Type B pancreatic cell (in vitro differentiated cells): ENCODE measurements at regions not wholly inside any gene's neighbourhood (a gene's known extent, or its start where the extent isn't known, plus 50 kb on each side); places are given as distances from the start of the nearest gene placed in this dataset.

Experiments
- DNase-seq: peaks from one replicate; pipeline ENCODE4 v3.0.0; 2021; ENCODE audit warnings: mixed read lengths; ENCODE audit not compliant: unreplicated experiment; ENCODE audit errors: extremely low spot score
- H3K27ac Mint-ChIP-seq: 2 replicates; pipeline ENCODE4 v1.8.0; 2021; ENCODE audit warnings: mild to moderate bottlenecking, mixed read lengths
- H3K27me3 Mint-ChIP-seq: 2 replicates; pipeline ENCODE4 v1.8.0; 2021; ENCODE audit warnings: mixed read lengths
- H3K36me3 Mint-ChIP-seq: 2 replicates; pipeline ENCODE4 v1.8.0; 2021; ENCODE audit warnings: mixed read lengths
- H3K4me1 Mint-ChIP-seq: one replicate; pipeline ENCODE4 v1.8.0; 2021; ENCODE audit warnings: mixed read lengths; ENCODE audit not compliant: unreplicated experiment
- H3K4me3 Mint-ChIP-seq: 2 replicates; pipeline ENCODE4 v1.8.0; 2021; ENCODE audit warnings: mild to moderate bottlenecking, mixed read lengths
- H3K9me3 Mint-ChIP-seq: 2 replicates; pipeline ENCODE4 v1.8.0; 2021; ENCODE audit warnings: mixed read lengths
- CTCF ChIP-seq: fragments of 200-600 bp; sonication (generic); conservative IDR thresholded peaks from 2 replicates; pipeline ENCODE4 v1.5.0; 2021; ENCODE audit warnings: antibody characterized with exemption, mild to moderate bottlenecking

DNA sequence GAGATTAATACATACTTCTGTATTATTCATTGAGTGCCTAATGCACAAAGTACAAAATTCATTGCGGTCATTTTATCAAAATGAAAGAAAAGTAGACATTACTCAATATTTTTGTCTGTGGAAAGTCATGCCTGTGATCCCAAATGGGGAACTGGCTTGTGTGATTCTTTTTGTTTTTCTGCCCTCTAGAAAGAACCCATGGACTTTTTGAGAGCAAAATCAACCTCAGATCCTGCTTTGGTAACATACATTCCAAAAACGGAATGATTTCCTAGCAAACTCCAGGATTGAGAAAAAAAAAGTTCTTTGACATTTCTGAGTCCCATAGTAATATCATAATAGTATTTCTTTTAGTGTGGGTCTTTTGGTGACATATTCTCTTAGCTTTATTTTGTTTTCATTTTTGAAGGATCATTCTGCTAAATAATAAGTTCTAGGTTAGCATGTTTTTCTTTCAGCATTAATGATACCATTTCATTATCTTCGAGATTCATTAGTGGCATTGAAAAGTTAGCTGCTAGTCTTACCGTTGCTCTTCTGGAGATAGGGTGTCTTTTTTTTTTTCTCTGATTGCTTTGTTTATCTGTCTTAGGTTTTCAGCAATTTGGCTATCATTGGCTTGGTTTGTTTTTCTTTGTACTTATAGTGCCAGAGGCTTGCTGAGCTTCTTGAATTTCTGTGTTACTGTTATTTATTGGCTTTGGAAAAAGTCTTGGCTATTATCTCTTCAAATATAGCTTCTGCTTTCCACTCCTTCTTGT lies 102.4 kb upstream of the CSNK1A1L start:
- Mint-ChIP-seq H3K36me3 (no peaks in the 10 kb centered on the region), H3K9me3 (no peaks in the 10 kb centered on the region), H3K27ac (no peak overlapping the region), H3K4me1 (peaks cover 2% of the 10 kb centered on the region), H3K27me3 (no peaks in the 10 kb centered on the region), H3K4me3 (no peak overlapping the region)
- no peak for TF ChIP-seq CTCF
- DNase-seq, result no peak

GRCh38 chr13:37202264-37202663 lies 96.8 kb upstream of the CSNK1A1L start:
- Mint-ChIP-seq H3K9me3 (no peaks in the 10 kb centered on the region), H3K4me1 (no peaks in the 10 kb centered on the region), H3K27me3 (no peaks in the 10 kb centered on the region), H3K4me3 (no peak overlapping the region), H3K36me3 (no peaks in the 10 kb centered on the region), H3K27ac (no peak overlapping the region)
- TF ChIP-seq CTCF, result no peak
- no peak for DNase-seq

- no peaks in the 10 kb centered on the region for H3K27me3 Mint-ChIP-seq
- no peak for TF ChIP-seq CTCF
- no peak for DNase-seq
- H3K4me1 Mint-ChIP-seq, result no peaks in the 10 kb centered on the region
- no peak overlapping the region for H3K4me3 Mint-ChIP-seq
- no peak overlapping the region for H3K27ac Mint-ChIP-seq
- no peaks in the 10 kb centered on the region for H3K9me3 Mint-ChIP-seq
- no peaks in the 10 kb centered on the region for H3K36me3 Mint-ChIP-seq
These were observed 95.6 kb upstream of the CSNK1A1L start for GRCh38 chr13:37201081-37201480.

DNA sequence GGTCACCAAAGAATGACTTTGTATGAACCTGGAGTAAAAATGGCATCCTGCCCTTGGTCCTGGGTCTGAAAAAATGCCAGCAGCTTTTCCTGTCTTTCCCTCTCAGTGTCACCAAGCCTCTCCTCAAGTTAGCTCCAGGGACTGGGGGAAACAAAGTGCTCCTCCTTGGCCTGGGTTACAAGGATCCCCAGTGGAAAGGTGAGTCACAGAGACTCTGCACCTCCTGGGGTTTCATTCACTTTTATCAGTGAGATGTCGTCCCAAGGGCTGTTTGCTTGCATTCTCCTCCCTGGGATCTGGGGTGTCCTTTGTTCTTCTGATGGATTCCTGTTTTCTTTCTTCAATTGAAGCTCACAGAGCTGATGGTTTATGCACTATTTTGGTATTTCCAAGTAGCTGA lies 93.2 kb upstream of the CSNK1A1L start:
- Mint-ChIP-seq H3K27me3 (no peaks in the 10 kb centered on the region), H3K27ac (no peak overlapping the region), H3K36me3 (no peaks in the 10 kb centered on the region), H3K4me1 (no peaks in the 10 kb centered on the region), H3K4me3 (no peak overlapping the region), H3K9me3 (no peaks in the 10 kb centered on the region)
- TF ChIP-seq CTCF, result no peak
- no peak for DNase-seq

DNA sequence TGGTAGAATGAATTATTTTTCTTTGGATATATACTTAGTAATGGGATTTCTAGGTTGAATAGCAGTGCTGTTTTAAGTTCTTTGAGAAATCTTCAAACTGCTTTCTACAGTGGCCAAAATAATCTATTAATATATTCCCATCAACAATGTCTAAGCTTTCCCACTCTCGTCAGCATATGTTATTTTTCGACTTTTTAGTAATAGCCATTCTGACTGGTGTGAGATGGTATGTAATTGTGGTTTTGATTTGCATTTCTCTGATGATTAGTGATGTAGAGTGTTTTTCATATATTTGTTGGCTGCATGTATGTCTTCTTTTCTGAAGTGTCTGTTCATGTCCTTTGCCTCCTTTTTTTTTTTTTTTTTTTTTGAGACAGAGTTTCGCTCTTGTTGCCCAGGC lies 90.2 kb upstream of the CSNK1A1L start:
- Mint-ChIP-seq H3K27ac (no peak overlapping the region), H3K36me3 (no peaks in the 10 kb centered on the region), H3K4me3 (no peak overlapping the region), H3K27me3 (no peaks in the 10 kb centered on the region), H3K4me1 (no peaks in the 10 kb centered on the region), H3K9me3 (peaks cover 4% of the 10 kb centered on the region)
- no peak for TF ChIP-seq CTCF
- no peak for DNase-seq
